ENCODE measurements at regions not wholly inside any gene's neighbourhood (a gene's known extent, or its start where the extent isn't known, plus 50 kb on each side); places are given as distances from the start of the nearest gene placed in this dataset.

DNA sequence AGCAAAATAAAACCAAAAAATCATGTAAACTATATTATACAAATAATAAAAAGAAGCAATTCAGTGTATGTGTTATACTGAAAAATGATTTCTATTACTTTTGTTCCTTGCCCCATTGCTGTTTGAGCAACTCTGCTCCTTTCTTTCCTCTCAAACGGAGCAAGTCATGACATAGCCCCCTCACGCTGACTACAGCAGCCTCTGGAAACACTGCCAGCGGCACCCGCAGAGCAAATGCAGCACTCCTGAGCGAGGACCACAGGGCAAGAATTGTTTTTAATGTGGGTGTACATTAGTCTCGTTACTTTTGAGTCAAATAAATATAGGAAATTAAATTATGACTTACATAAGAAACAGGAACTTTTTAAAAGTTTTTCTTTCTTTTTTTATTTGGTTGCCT lies 350.1 kb upstream of the HSF2 start:
- no peak for TF ChIP-seq EZH2phosphoT487 (IDR thresholded peaks at IDR 0.05; ENCODE audit: insufficient read depth, low read depth)
- no peak for TF ChIP-seq EZH2 (IDR thresholded peaks at IDR 0.05; ENCODE audit: insufficient read depth, poor library complexity, severe bottlenecking)
